Lower lobe of right lung (tissue), 2 donors: ENCODE measurements at regions not wholly inside any gene's neighbourhood (a gene's known extent, or its start where the extent isn't known, plus 50 kb on each side); places are given as distances from the start of the nearest gene placed in this dataset.

Source experiments
- ATAC-seq, 2 donors: fragments of 200-7000 bp; cut with Tn5 transposase; one replicate each; pipeline ENCODE4 v1.9.1; 2020 to 2022; ENCODE audit warnings: mild to moderate bottlenecking in 2 of 2, moderate library complexity in 2 of 2
- DNase-seq: peaks from one replicate; pipeline ENCODE4 v3.0.0-alpha.2; 2020
- H3K27ac ChIP-seq: fragments of 200-600 bp; one replicate; pipeline ENCODE4 v1.8.0; 2022
- H3K27me3 ChIP-seq: fragments of 200-600 bp; one replicate; pipeline ENCODE4 v1.8.0; 2022; ENCODE audit warnings: low read depth
- H3K36me3 ChIP-seq: fragments of 200-600 bp; one replicate; pipeline ENCODE4 v1.8.0; 2022; ENCODE audit warnings: mild to moderate bottlenecking
- H3K4me1 ChIP-seq: fragments of 200-600 bp; one replicate; pipeline ENCODE4 v1.8.0; 2022
- H3K4me3 ChIP-seq: fragments of 200-600 bp; one replicate; pipeline ENCODE4 v1.8.0; 2022; ENCODE audit warnings: mild to moderate bottlenecking
- H3K9me3 ChIP-seq: fragments of 200-600 bp; one replicate; pipeline ENCODE4 v1.8.0; 2022
- intact Hi-C: fragments of 100-400 bp; cut with DNase I; formaldehyde crosslinking; loops from one replicate; pipeline ENCODE4 v1.11.0; 2022
- TF ChIP-seq, protein P1 (sequence below): fragments of 200-600 bp; IDR thresholded peaks from one replicate; pipeline ENCODE4 v1.8.0; 2022; ENCODE audit warnings: antibody characterized with exemption, mild to moderate bottlenecking
- donor health status: DM: no; HTN: yes; CAD: no; lungs with severe emphysema.

DNA sequence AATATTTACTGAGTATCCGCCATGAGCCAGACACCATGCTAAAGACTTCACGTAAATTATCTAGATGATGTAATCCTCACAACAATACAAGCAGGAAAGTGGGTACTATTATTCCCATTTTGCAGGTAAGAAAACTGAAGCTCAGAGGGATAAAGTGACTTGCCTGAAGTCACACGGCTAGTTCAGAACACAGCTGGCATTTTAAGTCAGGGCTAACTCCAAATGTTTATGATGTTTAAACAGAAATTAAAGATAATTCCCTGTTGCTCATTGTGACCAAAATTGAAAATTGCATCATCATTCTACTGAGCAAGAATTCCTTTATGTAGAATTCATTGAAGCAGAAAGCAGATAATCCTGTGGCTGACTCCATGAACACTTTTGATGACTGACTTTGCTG, 71.3 kb upstream of the STXBP5 start:
- DNase-seq (no peak), ATAC-seq (no peak)
- TF ChIP-seq, protein P1, sequence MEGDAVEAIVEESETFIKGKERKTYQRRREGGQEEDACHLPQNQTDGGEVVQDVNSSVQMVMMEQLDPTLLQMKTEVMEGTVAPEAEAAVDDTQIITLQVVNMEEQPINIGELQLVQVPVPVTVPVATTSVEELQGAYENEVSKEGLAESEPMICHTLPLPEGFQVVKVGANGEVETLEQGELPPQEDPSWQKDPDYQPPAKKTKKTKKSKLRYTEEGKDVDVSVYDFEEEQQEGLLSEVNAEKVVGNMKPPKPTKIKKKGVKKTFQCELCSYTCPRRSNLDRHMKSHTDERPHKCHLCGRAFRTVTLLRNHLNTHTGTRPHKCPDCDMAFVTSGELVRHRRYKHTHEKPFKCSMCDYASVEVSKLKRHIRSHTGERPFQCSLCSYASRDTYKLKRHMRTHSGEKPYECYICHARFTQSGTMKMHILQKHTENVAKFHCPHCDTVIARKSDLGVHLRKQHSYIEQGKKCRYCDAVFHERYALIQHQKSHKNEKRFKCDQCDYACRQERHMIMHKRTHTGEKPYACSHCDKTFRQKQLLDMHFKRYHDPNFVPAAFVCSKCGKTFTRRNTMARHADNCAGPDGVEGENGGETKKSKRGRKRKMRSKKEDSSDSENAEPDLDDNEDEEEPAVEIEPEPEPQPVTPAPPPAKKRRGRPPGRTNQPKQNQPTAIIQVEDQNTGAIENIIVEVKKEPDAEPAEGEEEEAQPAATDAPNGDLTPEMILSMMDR: no peak
- Histone ChIP-seq H3K4me3 (no peak overlapping the region), H3K27me3 (no peaks in the 10 kb centered on the region), H3K27ac (no peak overlapping the region), H3K36me3 (no peaks in the 10 kb centered on the region), H3K9me3 (no peaks in the 10 kb centered on the region), H3K4me1 (no peaks in the 10 kb centered on the region)
- intact Hi-C loops: no loop called here

DNA sequence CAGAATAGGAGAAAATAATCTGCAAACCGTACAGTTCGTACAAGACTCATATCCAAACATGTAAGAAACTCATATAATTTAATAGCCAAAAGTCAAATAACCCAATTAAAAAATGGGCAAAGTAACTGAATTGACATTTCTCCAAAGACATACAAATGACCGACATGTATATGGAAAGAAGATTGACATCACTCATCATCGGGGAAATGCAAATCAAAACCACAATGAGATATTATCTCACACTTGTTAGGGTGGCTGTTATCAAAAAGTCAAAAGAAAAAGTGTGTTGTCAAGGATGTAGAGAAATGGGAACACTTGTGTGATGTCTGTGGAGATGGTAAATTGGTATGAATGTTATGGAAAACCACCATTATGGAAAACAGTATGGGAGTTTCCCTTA, 70.5 kb upstream of the STXBP5 start:
- H3K4me3 ChIP-seq: no peak overlapping the region
- TF ChIP-seq, protein P1: no peak
- no peaks in the 10 kb centered on the region for H3K36me3 ChIP-seq
- intact Hi-C loops: no loop called here
- ATAC-seq (no peak), DNase-seq (no peak)
- H3K9me3 ChIP-seq: no peaks in the 10 kb centered on the region
- H3K4me1 ChIP-seq: no peaks in the 10 kb centered on the region
- H3K27me3 ChIP-seq: no peaks in the 10 kb centered on the region
- H3K27ac ChIP-seq: no peak overlapping the region

DNA sequence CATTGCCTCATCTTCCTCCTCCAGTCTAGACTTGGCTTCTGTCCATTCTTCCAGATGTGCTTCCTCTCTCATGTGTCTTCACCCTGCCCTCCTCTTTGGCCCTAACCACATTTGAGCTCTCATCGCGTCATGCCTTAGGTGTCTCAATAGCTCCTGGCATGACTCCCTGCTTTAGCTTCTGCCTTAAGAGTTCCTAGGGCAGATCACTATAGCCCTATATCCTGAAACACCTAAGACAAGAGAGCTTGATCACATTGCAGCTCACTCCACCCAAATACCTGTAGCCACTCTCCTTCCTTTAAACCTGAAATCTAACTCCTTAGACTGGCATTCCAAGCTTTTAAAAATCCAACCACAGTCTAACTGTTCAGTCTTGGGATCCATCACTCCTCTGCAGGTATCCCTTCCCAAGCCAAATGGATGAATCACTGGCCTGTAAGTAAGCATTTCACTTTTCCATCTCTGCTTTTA, 69.0 kb upstream of the STXBP5 start:
- Histone ChIP-seq H3K36me3 (no peaks in the 10 kb centered on the region), H3K27me3 (no peaks in the 10 kb centered on the region), H3K4me3 (no peak overlapping the region), H3K9me3 (no peaks in the 10 kb centered on the region), H3K4me1 (no peaks in the 10 kb centered on the region), H3K27ac (no peak overlapping the region)
- intact Hi-C loops: no loop called here
- DNase-seq: no peak
- TF ChIP-seq, protein P1: no peak
- ATAC-seq: no peak

DNA sequence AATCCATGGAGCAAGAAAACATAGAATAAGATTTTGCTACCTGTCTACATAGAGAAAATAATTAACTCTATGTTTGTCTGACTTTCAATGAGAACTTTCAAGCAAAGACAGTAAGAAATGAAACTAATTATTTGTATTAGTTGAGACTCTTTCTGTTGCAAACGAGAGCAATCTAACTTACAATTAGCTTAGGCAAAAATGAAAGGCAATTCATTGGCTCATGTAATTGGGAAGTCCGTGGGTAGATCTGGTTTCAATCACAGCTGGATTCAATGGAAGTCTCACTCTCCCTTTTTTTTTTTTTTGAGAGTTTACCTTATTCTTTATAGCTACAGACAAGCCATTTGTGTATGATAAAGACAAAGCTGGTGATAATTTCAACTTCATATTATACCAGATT, 68.2 kb upstream of the STXBP5 start:
- H3K9me3 ChIP-seq: no peaks in the 10 kb centered on the region
- no peaks in the 10 kb centered on the region for H3K4me1 ChIP-seq
- no peak overlapping the region for H3K4me3 ChIP-seq
- TF ChIP-seq, protein P1: no peak
- no peak for DNase-seq
- H3K27ac ChIP-seq: no peak overlapping the region
- H3K27me3 ChIP-seq: no peaks in the 10 kb centered on the region
- intact Hi-C loops: no loop called here
- ATAC-seq: no peak
- H3K36me3 ChIP-seq: no peaks in the 10 kb centered on the region

DNA sequence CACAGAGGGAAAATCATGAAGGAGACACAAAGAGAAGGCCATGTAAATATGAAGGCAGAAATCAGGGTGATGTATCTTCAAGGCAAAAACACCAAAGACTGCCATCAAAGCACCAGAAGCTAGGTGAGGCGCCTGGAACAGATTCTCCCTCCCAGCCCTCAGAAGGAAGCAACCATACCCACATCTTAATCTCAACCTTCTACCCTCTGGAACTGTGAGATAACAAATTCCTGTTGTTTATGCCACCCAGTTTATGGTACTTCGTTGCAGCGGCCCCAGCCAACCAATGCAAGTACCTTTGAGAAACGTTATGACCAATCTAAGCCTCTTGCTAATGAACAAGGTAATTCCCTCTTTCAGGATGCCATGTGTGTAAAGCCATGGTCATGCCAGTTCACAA, 66.2 kb upstream of the STXBP5 start:
- Histone ChIP-seq H3K27me3 (no peaks in the 10 kb centered on the region), H3K36me3 (no peaks in the 10 kb centered on the region), H3K4me1 (no peaks in the 10 kb centered on the region), H3K27ac (no peak overlapping the region), H3K4me3 (no peak overlapping the region), H3K9me3 (no peaks in the 10 kb centered on the region)
- no peak for ATAC-seq
- intact Hi-C loops: no loop called here
- TF ChIP-seq, protein P1: no peak
- no peak for DNase-seq

DNA sequence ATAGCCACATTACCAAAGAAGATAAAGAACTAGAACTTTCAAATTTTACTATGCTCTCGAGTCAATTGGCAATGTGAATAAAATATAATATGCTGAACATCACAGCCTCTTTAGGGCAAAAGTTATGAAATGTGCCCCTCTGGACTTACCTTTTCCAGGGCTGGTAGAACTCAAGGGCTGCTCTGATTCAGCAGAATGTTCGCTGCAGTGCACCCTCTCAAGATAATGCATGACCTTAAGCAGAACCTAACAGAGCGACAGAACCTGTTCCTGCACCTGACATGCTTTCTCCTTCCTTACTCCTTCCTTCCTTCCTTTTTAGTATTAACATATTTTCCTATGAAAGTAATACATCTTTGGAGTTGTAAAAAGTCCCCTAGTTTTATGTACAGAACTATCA, 65.4 kb upstream of the STXBP5 start:
- intact Hi-C loops: no loop called here
- TF ChIP-seq, protein P1: no peak

More for the DNA sequence above, 65.4 kb upstream of the STXBP5 start:
- Histone ChIP-seq H3K27ac (no peak overlapping the region), H3K27me3 (no peaks in the 10 kb centered on the region), H3K4me1 (no peaks in the 10 kb centered on the region), H3K4me3 (no peak overlapping the region), H3K36me3 (no peaks in the 10 kb centered on the region), H3K9me3 (no peaks in the 10 kb centered on the region)
- no peak for DNase-seq
- no peak for ATAC-seq
